ENCODE measurements at regions not wholly inside any gene's neighbourhood (a gene's known extent, or its start where the extent isn't known, plus 50 kb on each side); places are given as distances from the start of the nearest gene placed in this dataset.
"Not testable (repeated sequence)": the region's sequence is repeated elsewhere in the genome, so short reads cannot be mapped to it uniquely, and the experiment has no call there.

DNA sequence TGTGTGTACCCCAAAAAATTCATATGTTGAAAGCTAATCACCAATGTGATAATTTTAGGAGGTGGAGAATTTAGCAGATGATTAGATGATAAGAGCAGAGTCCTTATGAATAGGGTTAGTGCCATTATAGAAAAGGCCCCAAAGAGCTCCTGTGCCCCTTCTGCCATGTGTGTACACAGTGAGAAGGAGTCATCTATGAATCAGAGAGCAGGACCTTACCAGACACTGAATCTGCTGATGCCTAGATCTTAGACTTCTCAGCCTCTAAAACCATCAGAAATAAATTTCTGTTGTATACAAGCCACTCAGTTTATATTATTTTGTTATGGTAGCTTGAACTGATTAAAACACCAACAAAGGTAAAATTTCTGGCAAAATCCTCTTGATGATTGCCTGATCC, 560.0 kb upstream of the CDH2 start:
- Mint-ChIP-seq H3K4me3 (ENCODE audit: unreplicated experiment) (no peak overlapping the region), H3K36me3 (ENCODE audit: low read depth) (no peaks in the 10 kb centered on the region), H3K27ac (ENCODE audit: unreplicated experiment) (no peak overlapping the region), H3K9me3 (ENCODE audit: low read depth) (no peaks in the 10 kb centered on the region), H3K27me3 (ENCODE audit: low read depth) (no peaks in the 10 kb centered on the region), H3K4me1 (ENCODE audit: low read depth) (peaks cover 11% of the 10 kb centered on the region)
- DNase-seq (ENCODE audit: low spot score): no peak
- TF ChIP-seq, protein P1, sequence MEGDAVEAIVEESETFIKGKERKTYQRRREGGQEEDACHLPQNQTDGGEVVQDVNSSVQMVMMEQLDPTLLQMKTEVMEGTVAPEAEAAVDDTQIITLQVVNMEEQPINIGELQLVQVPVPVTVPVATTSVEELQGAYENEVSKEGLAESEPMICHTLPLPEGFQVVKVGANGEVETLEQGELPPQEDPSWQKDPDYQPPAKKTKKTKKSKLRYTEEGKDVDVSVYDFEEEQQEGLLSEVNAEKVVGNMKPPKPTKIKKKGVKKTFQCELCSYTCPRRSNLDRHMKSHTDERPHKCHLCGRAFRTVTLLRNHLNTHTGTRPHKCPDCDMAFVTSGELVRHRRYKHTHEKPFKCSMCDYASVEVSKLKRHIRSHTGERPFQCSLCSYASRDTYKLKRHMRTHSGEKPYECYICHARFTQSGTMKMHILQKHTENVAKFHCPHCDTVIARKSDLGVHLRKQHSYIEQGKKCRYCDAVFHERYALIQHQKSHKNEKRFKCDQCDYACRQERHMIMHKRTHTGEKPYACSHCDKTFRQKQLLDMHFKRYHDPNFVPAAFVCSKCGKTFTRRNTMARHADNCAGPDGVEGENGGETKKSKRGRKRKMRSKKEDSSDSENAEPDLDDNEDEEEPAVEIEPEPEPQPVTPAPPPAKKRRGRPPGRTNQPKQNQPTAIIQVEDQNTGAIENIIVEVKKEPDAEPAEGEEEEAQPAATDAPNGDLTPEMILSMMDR (IDR thresholded peaks at IDR 0.05): no peak

DNA sequence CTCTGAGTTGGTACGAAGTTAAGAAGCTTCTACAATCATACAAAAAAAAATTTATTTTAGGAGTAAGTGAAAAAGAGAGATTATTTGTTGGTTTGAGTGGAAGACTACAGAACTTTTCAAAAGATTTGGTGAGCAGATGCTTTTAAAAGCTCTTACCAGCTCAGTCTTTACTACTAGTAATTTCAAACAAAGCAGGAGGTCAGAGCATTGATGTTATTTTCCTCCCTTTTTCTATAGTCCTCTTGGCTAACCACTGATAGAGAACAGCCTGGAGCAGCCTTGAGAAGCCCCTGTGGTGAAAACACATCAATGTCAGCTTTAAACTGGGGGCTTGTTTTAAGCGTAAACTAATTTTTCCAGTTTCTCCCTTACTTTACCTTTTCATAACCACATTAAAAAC, 559.3 kb upstream of the CDH2 start:
- Mint-ChIP-seq H3K4me3 (ENCODE audit: unreplicated experiment) (no peak overlapping the region), H3K27ac (ENCODE audit: unreplicated experiment) (no peak overlapping the region), H3K27me3 (ENCODE audit: low read depth) (no peaks in the 10 kb centered on the region), H3K9me3 (ENCODE audit: low read depth) (no peaks in the 10 kb centered on the region), H3K36me3 (ENCODE audit: low read depth) (peaks cover 1% of the 10 kb centered on the region), H3K4me1 (ENCODE audit: low read depth) (peaks cover 11% of the 10 kb centered on the region)
- DNase-seq (ENCODE audit: low spot score): no peak
- TF ChIP-seq, protein P1 (IDR thresholded peaks at IDR 0.05): no peak

DNA sequence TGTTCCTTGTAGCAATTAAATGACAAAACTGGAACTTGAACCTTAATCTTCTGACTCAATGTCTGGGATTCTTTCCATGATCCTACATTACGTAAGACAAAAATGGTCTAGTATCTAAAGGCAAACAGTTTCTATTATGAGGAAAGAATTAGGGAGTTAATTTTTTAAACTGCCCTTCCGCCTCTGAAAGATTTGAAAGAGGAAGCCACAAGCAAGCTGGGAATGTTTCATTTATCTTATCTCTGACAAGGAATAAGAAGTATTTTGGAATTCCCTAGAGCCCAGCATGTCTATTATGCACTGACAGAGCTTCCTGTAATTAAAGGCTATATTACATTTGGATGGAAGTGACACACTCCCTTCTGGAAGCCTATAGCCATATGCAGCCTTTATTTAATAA, 558.8 kb upstream of the CDH2 start:
- peaks cover 11% of the 10 kb centered on the region for H3K4me1 Mint-ChIP-seq (ENCODE audit: low read depth)
- no peak overlapping the region for H3K27ac Mint-ChIP-seq (ENCODE audit: unreplicated experiment)
- no peak overlapping the region for H3K4me3 Mint-ChIP-seq (ENCODE audit: unreplicated experiment)
- H3K36me3 Mint-ChIP-seq (ENCODE audit: low read depth): peaks cover 1% of the 10 kb centered on the region
- no peaks in the 10 kb centered on the region for H3K27me3 Mint-ChIP-seq (ENCODE audit: low read depth)
- TF ChIP-seq, protein P1 (IDR thresholded peaks at IDR 0.05): no peak
- H3K9me3 Mint-ChIP-seq (ENCODE audit: low read depth): no peaks in the 10 kb centered on the region
- no peak for DNase-seq (ENCODE audit: low spot score)

DNA sequence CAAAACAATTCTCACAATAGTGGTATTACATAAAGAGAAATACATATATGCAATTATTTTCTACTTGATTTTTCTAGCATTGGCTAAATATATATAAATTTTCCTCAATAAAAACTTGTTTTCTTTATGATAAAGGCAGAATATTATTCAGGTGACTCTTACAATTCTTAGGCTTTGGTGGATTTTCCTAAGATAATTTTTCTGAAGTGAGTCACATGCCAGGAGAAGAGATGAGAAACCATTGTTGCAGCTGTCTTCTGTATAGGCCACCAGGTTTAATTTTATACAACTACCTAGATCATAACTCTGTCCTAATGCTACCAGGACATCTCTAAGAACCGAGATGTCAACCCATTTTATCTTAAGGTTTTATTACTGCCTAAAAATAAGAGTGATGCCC, 552.4 kb upstream of the CDH2 start:
- no peak overlapping the region for H3K4me3 Mint-ChIP-seq (ENCODE audit: unreplicated experiment)
- H3K27ac Mint-ChIP-seq (ENCODE audit: unreplicated experiment): no peak overlapping the region
- H3K27me3 Mint-ChIP-seq (ENCODE audit: low read depth): no peaks in the 10 kb centered on the region
- H3K36me3 Mint-ChIP-seq (ENCODE audit: low read depth): peaks cover 1% of the 10 kb centered on the region
- TF ChIP-seq, protein P1 (IDR thresholded peaks at IDR 0.05): no peak
- DNase-seq (ENCODE audit: low spot score): no peak
- no peaks in the 10 kb centered on the region for H3K9me3 Mint-ChIP-seq (ENCODE audit: low read depth)
- H3K4me1 Mint-ChIP-seq (ENCODE audit: low read depth): peaks cover 6% of the 10 kb centered on the region

DNA sequence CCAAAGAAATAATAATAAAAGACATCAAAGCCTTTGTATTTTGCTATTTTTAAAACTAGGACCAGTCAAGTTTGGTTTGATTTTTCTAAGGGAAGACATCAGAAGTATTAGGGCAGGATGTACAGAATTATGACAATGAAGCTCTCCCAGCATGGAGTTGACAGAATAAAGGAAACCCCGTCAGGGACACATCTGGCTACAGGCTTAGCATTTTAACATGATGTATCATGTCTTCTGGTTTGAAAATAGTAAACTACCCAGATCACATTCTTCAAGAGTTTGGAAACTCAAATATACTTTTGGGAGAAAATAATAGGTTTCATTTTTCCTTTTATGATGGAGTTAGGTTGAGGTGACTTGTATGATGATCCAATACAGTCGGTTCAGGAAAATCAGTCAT, 552.0 kb upstream of the CDH2 start:
- H3K27ac Mint-ChIP-seq (ENCODE audit: unreplicated experiment): no peak overlapping the region
- H3K4me3 Mint-ChIP-seq (ENCODE audit: unreplicated experiment): no peak overlapping the region
- H3K9me3 Mint-ChIP-seq (ENCODE audit: low read depth): no peaks in the 10 kb centered on the region
- peaks cover 1% of the 10 kb centered on the region for H3K36me3 Mint-ChIP-seq (ENCODE audit: low read depth)
- no peak for DNase-seq (ENCODE audit: low spot score)
- TF ChIP-seq, protein P1 (IDR thresholded peaks at IDR 0.05): no peak
- H3K4me1 Mint-ChIP-seq (ENCODE audit: low read depth): peaks cover 6% of the 10 kb centered on the region
- no peaks in the 10 kb centered on the region for H3K27me3 Mint-ChIP-seq (ENCODE audit: low read depth)

DNA sequence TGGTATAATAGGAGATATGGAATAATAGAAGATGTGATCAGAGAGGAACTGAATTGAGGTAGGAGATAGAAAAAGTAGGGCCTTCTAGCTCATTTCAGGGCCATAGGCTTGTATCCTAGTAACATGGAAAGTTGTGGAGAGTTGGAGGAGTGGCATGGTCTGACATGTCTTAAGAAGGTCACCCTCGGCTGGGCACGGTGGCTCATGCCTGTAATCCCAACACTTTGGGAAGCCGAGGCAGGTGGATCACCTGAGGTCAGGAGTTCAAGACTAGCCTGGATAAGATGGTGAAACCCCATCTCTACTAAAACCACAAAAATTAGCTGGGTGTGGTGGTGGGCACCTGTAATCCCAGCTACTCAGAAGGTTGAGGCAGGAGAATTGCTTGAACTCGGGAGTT, 550.3 kb upstream of the CDH2 start:
- not testable (repeated sequence) for H3K27me3 Mint-ChIP-seq (ENCODE audit: low read depth); H3K36me3 Mint-ChIP-seq (ENCODE audit: low read depth); H3K27ac Mint-ChIP-seq (ENCODE audit: unreplicated experiment); DNase-seq (ENCODE audit: low spot score); H3K9me3 Mint-ChIP-seq (ENCODE audit: low read depth); H3K4me3 Mint-ChIP-seq (ENCODE audit: unreplicated experiment)
- H3K4me1 Mint-ChIP-seq (ENCODE audit: low read depth): peaks cover 11% of the 10 kb centered on the region
